Suppressor macrophage (primary cell): ENCODE measurements at regions not wholly inside any gene's neighbourhood (a gene's known extent, or its start where the extent isn't known, plus 50 kb on each side); places are given as distances from the start of the nearest gene placed in this dataset.

Experiments used
- DNase-seq, 4 experiments: peaks; one replicate each; pipeline ENCODE4 v3.0.0-alpha.2; 2020 to 2022

GRCh38 chr2:18763338-18763737 is 174.0 kb upstream of the NT5C1B start:
- no peak for DNase-seq

- no peak for DNase-seq
Observed at GRCh38 chr2:18762667-18763066, 173.3 kb upstream of the NT5C1B start.

- DNase-seq, result no peak
Observed at GRCh38 chr2:18754286-18754685, 164.9 kb upstream of the NT5C1B start.

- DNase-seq, result no peak
Observed at GRCh38 chr2:18753722-18754121, 164.4 kb upstream of the NT5C1B start.

- no peak for DNase-seq
Observed at GRCh38 chr2:18752667-18753422, 163.5 kb upstream of the NT5C1B start.

- no peak for DNase-seq
Observed at GRCh38 chr2:18752022-18752493, 162.7 kb upstream of the NT5C1B start.

- DNase-seq, result no peak
Observed at GRCh38 chr2:18750672-18751554, 161.5 kb upstream of the NT5C1B start.

- DNase-seq, result peak; percentile 41 to 63 (median 58)
Observed at GRCh38 chr2:18749912-18750526, 160.7 kb upstream of the NT5C1B start.

- no peak for DNase-seq
Observed at GRCh38 chr2:18745431-18746272, 156.3 kb upstream of the NT5C1B start.

- DNase-seq, result no peak
Observed at GRCh38 chr2:18741895-18742732, 152.7 kb upstream of the NT5C1B start.

- DNase-seq, result no peak
Observed at GRCh38 chr2:18741191-18741590, 151.8 kb upstream of the NT5C1B start.

GRCh38 chr2:18740474-18740881 is 151.1 kb upstream of the NT5C1B start:
- no peak for DNase-seq

GRCh38 chr2:18731666-18732065 is 142.3 kb upstream of the NT5C1B start:
- DNase-seq, result no peak

- DNase-seq, result no peak
Observed at GRCh38 chr2:18724371-18725145, 135.2 kb upstream of the NT5C1B start.

GRCh38 chr2:18723219-18723618 is 133.8 kb upstream of the NT5C1B start:
- no peak for DNase-seq

GRCh38 chr2:18722101-18722500 is 132.7 kb upstream of the NT5C1B start:
- no peak for DNase-seq

GRCh38 chr2:18721038-18721922 is 131.9 kb upstream of the NT5C1B start:
- no peak for DNase-seq

GRCh38 chr2:18719978-18720775 is 130.8 kb upstream of the NT5C1B start:
- DNase-seq, result no peak
